Transverse colon (tissue), 4 donors: ENCODE measurements at regions not wholly inside any gene's neighbourhood (a gene's known extent, or its start where the extent isn't known, plus 50 kb on each side); places are given as distances from the start of the nearest gene placed in this dataset.

Experiments
- DNase-seq: peaks from one replicate; pipeline ENCODE4 v3.0.0-alpha.2; 2019
- H3K27ac ChIP-seq, 4 donors: fragments of 200-600 bp; sonication (generic); 2 replicates each; pipeline ENCODE4 v1.5.1; 2016 to 2018; ENCODE audit warnings: inconsistent platforms in 4 of 4
- H3K27me3 ChIP-seq: fragments of 200-600 bp; sonication (generic); 2 replicates; pipeline ENCODE4 v1.5.1; 2017; ENCODE audit warnings: inconsistent platforms
- H3K36me3 ChIP-seq, 4 donors: fragments of 200-600 bp; sonication (generic); 2 replicates each; pipeline ENCODE4 v1.5.1; 2017 to 2019; ENCODE audit warnings: inconsistent platforms in 4 of 4
- H3K4me1 ChIP-seq, 4 donors: fragments of 200-600 bp; sonication (generic); 2 replicates each; pipeline ENCODE4 v1.5.1; 2017 to 2020; ENCODE audit warnings: inconsistent platforms in 4 of 4
- H3K4me3 ChIP-seq, 4 donors: fragments of 200-600 bp; sonication (generic); 1 replicate in 1 of 4; 2 replicates in 3 of 4; pipeline versions ENCODE4 v1.5.1 to v1.6.1; 2017 to 2019; ENCODE audit warnings: inconsistent platforms in 4 of 4
- H3K9me3 ChIP-seq, 2 donors: fragments of 200-600 bp; sonication (generic); 2 replicates each; pipeline ENCODE4 v1.5.1; 2017 to 2019; ENCODE audit warnings: inconsistent platforms in 2 of 2
- EP300 ChIP-seq: sonication (generic); formaldehyde crosslinking; IDR thresholded peaks from one replicate; pipeline ENCODE4 v1.6.1; 2017; ENCODE audit warnings: antibody characterized with exemption, low read depth
- POLR2A ChIP-seq: fragments of 450-650 bp; IDR thresholded peaks from one replicate; pipeline ENCODE4 v1.6.1; 2016; ENCODE audit warnings: antibody characterized with exemption, mild to moderate bottlenecking, moderate library complexity
- POLR2AphosphoS5 ChIP-seq, 3 donors: sonication (generic); formaldehyde crosslinking; IDR thresholded peaks; one replicate each; pipeline ENCODE4 v1.6.1; 2016; ENCODE audit warnings: antibody characterized with exemption in 3 of 3
- WGBS, 2 donors: methylation state at CpG; one replicate each; pipeline ENCODE4 v1.1.5; 2018; ENCODE audit warnings: low coverage in 1 of 2; 5-methylcytosine and 5-hydroxymethylcytosine counted together
- in situ Hi-C, 4 donors: fragments of 200-750 bp; cut with MboI; loops; one replicate each; pipeline versions ENCODE4 v1.15.0 to v1.15.1; 2017; ENCODE audit warnings: low sequenced_read_pairs in 3 of 4, low pct_ligation_motif_present in 1 of 4, low pct_unique_long_range_greater_than_20kb in 1 of 4
- intact Hi-C: fragments of 100-400 bp; cut with DNase I; formaldehyde crosslinking; loops from one replicate; pipeline ENCODE4 v1.15.1; 2023; ENCODE audit warnings: low total_unique reads
- TF ChIP-seq, protein P1 (sequence below), 5 experiments: fragments of 200-600 bp in 3 of 5; fragments of 450-650 bp in 2 of 5; sonication (generic) in 3 of 5; IDR thresholded peaks; 1 replicate in 2 of 5; 2 replicates in 3 of 5; pipeline ENCODE4 v1.5.1; 2016 to 2017; ENCODE audit warnings: antibody characterized with exemption in 5 of 5, inconsistent platforms in 3 of 5, mild to moderate bottlenecking in 2 of 5, moderate library complexity in 1 of 5

DNA sequence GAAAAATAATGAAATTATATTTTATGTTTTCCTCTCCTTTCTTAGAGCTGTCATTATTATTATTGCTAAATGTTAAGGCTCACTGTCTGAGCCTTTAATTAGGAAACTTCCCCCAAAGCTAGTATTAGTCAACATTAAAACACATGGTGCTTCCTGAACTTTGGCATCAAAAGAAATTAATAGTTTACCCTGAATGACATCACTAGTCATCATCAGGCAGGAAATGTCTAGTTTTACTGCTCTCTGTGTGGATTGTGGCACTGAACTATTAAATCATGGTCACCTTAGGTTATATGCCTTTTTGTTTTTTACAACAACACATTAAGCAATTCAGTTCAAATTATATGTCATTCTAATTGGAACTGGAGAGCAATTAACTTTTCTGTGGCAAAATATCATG, 595.5 kb downstream of the SLITRK1 start:
- intact Hi-C loops, result no loop called here
- H3K9me3 ChIP-seq, result peaks cover 0 to 9% of the 10 kb centered on the region in 2 donors
- no peaks in the 10 kb centered on the region for H3K27me3 ChIP-seq
- no peak for DNase-seq
- in situ Hi-C loops, result no loop called here
- H3K4me3 ChIP-seq, result no peak overlapping the region
- H3K4me1 ChIP-seq, result no peaks in the 10 kb centered on the region
- no peaks in the 10 kb centered on the region for H3K36me3 ChIP-seq
- TF ChIP-seq EP300, result no peak
- TF ChIP-seq, protein P1, sequence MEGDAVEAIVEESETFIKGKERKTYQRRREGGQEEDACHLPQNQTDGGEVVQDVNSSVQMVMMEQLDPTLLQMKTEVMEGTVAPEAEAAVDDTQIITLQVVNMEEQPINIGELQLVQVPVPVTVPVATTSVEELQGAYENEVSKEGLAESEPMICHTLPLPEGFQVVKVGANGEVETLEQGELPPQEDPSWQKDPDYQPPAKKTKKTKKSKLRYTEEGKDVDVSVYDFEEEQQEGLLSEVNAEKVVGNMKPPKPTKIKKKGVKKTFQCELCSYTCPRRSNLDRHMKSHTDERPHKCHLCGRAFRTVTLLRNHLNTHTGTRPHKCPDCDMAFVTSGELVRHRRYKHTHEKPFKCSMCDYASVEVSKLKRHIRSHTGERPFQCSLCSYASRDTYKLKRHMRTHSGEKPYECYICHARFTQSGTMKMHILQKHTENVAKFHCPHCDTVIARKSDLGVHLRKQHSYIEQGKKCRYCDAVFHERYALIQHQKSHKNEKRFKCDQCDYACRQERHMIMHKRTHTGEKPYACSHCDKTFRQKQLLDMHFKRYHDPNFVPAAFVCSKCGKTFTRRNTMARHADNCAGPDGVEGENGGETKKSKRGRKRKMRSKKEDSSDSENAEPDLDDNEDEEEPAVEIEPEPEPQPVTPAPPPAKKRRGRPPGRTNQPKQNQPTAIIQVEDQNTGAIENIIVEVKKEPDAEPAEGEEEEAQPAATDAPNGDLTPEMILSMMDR (IDR thresholded peaks at IDR 0.05), result no peak
- TF ChIP-seq POLR2A, result no peak
- TF ChIP-seq POLR2AphosphoS5 (IDR thresholded peaks at IDR 0.05), result no peak
- H3K27ac ChIP-seq, result no peak overlapping the region

DNA sequence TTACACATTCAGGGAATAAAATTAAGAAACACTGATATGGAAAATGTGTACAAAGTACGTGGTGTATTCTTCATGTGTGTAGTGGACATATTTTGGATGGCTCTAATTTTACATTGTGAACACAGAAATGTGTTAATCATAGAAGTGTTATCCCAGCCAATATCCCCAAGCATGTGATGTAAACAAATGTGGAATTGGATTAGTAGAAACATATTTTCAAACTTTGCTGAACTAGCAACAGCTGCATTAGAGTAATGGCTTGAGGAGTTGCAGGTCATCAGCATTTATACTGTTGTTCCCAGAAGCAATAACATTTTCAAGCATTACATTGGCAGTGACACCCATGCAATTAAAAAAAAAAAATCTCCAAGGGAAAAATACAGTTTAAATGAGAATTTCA, 600.6 kb downstream of the SLITRK1 start:
- WGBS, 2 donors, result 54 to 81% methylated on average over 1 of the region's 1 CpG
- H3K4me3 ChIP-seq, result no peak overlapping the region
- no peaks in the 10 kb centered on the region for H3K36me3 ChIP-seq
- H3K27ac ChIP-seq, result no peak overlapping the region
- H3K4me1 ChIP-seq, result no peaks in the 10 kb centered on the region
- DNase-seq, result no peak
- peaks cover 2% of the 10 kb centered on the region in 2 donors for H3K9me3 ChIP-seq
- no peaks in the 10 kb centered on the region for H3K27me3 ChIP-seq
- TF ChIP-seq EP300 (no peak), POLR2A (no peak), POLR2AphosphoS5 (IDR thresholded peaks at IDR 0.05) (no peak)
- TF ChIP-seq, protein P1 (IDR thresholded peaks at IDR 0.05), result no peak
- in situ Hi-C loops, result no loop called here
- intact Hi-C loops, result no loop called here

DNA sequence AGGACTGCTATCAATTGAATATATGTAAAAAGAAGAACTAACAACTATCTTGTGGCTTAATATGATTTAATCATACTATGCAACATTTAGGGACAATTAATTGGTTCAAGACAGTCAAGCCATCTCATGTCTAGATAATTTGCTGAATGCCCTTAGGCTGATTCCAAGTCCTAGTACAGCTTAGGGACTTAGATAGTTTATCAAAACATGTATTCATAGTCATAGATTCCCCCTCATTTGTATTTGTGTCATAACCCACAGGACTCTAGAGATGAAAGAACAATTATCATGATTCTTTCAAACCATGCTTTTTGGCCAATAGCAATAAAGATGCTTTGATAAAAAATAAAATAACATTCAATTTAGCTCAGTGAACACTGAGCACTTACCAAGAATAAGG, 607.6 kb downstream of the SLITRK1 start:
- intact Hi-C loops (no loop called here), in situ Hi-C loops (no loop called here)
- Histone ChIP-seq H3K9me3 (peaks cover 0 to 5% of the 10 kb centered on the region in 2 donors), H3K27me3 (no peaks in the 10 kb centered on the region), H3K27ac (no peak overlapping the region), H3K4me3 (no peak overlapping the region), H3K4me1 (no peaks in the 10 kb centered on the region), H3K36me3 (no peaks in the 10 kb centered on the region)
- no peak for DNase-seq
- TF ChIP-seq POLR2AphosphoS5 (IDR thresholded peaks at IDR 0.05) (no peak), EP300 (no peak), POLR2A (no peak)
- TF ChIP-seq, protein P1 (IDR thresholded peaks at IDR 0.05), result no peak

DNA sequence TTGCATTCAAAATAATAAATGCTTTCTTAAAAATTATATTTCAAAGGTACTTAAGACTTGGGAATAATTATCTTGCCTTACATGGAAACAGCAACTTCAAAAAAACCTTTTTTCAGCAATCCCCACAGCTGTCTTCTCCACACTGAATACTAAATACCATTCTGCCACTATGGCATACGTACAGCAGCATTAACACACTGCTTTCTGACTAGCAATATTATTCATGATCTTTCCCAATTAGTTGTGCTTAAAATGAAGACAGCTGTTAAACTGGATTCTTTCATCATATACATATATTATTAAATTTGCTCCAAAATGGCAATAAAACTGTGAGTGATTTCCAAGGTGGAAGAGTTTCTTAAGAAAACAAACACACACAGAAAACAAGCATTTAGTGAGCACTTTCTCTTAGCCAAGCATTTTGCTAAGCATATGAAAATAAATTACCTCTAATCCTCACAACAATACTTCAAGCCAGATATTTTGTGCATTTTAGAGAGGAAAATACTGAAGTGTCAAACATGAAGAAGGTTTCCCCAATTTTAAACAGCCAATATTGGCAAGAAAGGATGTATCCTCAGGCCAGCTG, 609.5 kb downstream of the SLITRK1 start:
- H3K4me3 ChIP-seq, result no peak overlapping the region
- in situ Hi-C loops (no loop called here), intact Hi-C loops (no loop called here)
- no peak overlapping the region for H3K27ac ChIP-seq
- no peak for DNase-seq
- no peaks in the 10 kb centered on the region for H3K4me1 ChIP-seq
- 27 to 64% methylated on average over 1 of the region's 1 CpG for WGBS, 2 donors
- TF ChIP-seq POLR2A (no peak), EP300 (no peak), POLR2AphosphoS5 (IDR thresholded peaks at IDR 0.05) (no peak)
- TF ChIP-seq, protein P1 (IDR thresholded peaks at IDR 0.05), result no peak
- peaks cover 0 to 5% of the 10 kb centered on the region in 2 donors for H3K9me3 ChIP-seq
- no peaks in the 10 kb centered on the region for H3K27me3 ChIP-seq
- no peaks in the 10 kb centered on the region for H3K36me3 ChIP-seq
